ENCODE measurements at regions not wholly inside any gene's neighbourhood (a gene's known extent, or its start where the extent isn't known, plus 50 kb on each side); places are given as distances from the start of the nearest gene placed in this dataset.
A peak's percentile ranks its signal among the peaks of the same experiment; 100 is the strongest.
"Not testable (repeated sequence)": the region's sequence is repeated elsewhere in the genome, so short reads cannot be mapped to it uniquely, and the experiment has no call there.

DNA sequence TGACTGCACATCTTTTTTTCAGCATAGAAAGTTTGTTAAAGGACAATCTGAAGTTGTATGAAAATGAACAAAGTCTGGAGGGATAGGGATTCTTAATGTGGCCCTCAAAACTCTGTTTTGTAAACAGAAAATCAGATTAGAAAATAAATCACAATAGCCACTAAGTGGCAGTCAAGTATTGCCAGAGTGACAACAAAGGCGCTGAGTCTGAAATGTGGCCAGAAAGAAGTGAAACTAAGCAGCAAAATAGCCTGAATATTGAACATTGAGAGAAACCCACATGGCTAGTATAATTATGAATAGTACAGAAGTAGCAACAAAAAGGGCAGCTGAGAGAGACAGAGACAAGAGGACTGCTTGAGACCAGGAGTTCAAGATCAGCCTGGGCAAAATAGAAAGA, 81.1 kb upstream of the CT45A1 start:
- no peak for DNase-seq

DNA sequence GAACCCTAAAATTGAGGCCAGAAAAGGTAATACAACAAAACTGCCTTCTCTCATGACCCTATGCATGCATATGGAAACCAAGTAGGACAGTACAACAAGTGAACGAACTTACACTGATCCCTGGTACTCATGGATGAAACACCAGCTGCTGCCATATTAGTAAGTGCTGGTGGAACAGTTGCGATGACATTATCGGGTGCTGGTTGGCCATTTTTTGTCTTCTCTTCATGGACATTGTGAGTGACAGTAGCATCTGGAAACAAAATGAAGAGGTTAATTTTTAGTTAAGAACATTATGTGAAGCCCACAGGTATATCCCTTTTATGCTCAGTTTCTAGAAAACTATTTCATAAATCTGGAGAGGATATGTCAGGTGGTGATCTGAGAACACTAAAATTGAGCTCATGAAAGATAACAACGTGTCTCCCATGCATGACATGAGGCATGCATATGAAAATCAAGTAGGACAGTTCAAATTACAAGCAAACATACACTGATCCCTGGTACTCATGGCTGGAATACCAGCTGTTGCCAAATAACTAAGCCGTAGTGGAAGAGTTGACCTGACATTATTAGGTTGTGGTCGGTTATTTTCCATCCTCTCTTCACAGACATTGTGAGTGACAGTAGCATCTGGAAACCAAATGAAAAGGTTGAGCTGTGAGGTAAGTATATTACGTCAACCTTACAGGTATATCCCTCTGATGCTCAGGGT, 74.2 kb upstream of the CT45A1 start:
- peak; percentile 52 for DNase-seq

DNA sequence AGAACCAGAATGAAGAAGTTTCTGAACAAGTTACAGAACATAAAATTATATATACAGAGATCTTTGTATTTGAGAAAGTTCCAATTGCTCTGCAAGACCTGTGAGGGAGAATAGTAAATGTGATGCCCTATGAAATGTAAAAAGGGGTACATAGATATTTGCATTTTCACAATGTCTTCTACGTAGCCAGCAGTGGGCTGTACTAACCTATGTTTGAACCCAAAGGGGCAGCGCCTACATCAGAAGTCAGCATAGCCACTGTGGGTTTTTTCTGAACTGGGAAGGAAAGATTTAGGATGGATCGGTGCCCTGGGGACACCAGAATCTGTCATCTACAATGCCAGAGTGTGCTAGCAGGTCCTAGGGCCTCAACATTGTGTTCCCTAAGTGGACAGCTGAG, 69.5 kb upstream of the CT45A1 start:
- DNase-seq = no peak

DNA sequence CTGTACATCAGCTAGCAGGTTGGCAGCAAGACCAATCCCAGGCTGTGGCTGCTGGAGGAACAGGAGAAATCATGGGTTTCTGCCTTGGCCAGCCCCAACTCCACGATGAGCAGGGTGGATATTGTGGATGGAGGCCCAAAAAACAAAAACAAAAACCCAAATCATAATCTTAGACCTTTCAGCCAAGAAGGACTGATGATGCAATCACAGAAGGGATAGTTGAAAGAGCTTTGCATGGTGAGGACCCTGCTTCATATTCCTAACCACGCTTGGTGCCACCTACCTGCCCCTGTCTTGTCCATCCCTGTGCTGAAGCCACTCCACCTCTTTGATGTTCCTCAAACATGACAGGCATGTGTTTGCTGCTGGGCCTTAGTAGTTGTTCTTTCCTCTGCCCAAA, 68.8 kb upstream of the CT45A1 start:
- DNase-seq = no peak

DNA sequence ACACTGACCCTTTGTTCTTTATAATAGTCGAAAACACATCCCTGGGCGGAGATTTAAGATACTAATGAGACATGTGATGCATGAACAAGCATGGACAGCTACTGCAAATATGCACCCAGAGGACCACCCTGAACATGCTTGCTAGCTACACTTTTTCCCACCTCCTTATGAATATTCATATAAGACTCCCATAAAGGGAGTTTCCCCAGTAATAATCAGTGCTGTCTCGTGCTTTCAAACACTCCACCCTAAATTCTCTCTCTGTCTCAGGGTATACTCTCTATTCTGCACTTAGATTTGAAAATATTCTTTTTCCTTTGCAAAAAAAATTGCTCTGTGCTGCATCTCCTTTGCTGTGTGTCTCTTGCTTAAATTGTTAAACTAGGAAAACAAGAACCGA, 64.4 kb upstream of the CT45A1 start:
- no peak for DNase-seq

DNA sequence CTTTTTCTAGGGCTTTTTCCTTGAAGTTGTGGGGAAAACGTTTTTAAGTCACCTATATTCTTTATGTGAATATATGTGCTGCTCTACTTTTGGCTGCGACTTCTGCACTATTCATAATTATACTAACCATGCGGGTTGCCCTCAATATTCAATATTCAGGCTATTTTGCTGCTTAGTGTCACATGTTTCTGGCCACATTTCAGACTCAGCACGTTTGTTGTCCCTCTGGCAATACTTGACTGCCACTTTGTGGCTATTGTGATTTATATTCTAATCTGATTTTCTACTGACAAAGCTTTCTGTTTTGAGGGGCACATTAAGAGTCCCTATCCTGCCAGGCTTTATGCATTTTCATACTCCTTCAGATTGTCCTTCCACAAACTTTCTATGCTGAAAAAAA, 63.9 kb upstream of the CT45A1 start:
- DNase-seq = no peak

DNA sequence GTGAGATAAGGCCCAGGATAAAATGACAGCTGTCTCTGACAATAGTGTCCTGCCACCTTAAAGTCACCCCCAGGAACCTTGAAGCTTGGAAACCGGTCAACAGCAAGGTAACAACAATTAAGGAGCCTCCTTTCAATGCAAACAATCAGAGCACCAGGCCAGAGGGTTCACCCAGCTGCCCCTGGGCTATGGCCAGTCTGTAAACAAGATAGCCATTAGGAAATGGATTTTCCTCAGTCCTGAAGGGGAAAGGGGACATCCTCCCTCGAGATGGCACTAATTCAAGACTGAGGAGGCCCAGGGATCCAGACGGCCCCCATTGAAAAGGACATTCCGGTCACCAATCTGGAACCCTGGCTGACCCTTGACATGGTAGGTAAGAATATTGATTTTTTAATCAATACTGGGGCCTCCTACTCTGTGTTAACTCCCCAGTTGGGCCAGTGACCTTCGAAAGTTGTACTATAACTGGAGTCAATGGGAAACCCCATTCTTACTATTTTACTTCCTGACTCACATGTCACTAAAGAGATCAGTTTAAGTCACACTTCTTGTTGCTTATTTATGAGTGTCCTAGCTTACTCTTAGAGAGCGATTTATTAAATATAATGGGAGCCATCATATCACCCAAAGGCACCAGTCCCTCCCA, 61.7 kb upstream of the CT45A1 start:
- no peak for DNase-seq

DNA sequence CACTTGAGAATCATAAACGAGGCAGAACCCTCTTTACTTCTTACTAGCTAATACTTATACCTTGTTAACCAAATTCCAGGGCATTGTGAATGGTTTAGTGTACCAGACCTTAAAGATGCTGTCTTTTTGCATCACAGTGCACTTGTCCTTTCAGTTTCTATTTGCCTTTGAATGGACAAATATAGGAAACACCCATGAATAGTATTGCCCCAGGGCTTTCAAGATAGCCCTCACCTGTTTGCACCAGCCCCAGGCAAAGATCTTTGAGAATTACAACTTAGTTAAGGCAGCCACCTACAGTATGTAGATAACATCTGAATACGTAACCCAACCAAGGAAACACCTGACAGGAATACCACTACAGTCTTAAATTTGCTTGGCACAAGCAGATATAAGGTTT, 60.8 kb upstream of the CT45A1 start:
- no peak for DNase-seq

DNA sequence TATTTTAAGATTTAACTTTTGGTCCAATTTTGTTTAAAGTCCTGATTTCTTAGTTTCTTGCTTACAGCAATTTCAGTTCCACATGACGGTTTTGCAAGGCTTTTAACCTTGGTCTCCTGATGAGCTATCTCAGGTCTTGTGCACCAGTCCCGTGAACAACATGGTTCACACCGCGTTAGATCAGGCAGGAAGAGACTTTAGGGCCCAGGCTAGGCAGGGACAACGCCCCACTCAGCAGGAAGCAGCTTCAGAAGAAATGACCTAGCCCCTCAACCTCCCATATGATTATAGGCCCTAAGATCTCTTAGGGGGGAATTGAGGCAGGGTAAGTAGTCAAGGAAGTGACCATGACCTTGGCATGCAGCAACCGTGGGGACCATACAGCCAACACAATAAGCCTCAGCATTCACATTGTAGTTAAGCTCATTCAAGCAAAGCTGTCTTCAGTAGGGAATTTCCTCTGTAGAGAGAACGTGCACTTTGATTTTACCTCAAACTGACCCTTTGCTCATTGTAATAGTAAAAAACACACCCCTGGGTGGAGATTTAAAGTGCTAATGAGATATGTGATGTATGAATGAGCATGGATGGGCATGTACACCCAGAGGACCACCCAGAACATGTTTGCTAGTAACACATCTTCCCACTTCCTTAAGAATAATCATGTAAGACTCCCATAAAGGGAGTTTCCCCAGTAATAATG, 55.3 kb upstream of the CT45A1 start:
- DNase-seq = not testable (repeated sequence)
